Psoas muscle (tissue), 7 donors: ENCODE measurements at regions not wholly inside any gene's neighbourhood (a gene's known extent, or its start where the extent isn't known, plus 50 kb on each side); places are given as distances from the start of the nearest gene placed in this dataset.

Source experiments
- ATAC-seq, 4 donors: fragments of 200-7000 bp; cut with Tn5 transposase; one replicate each; pipeline ENCODE4 v1.9.1; 2020; ENCODE audit warnings: moderate library complexity in 3 of 4, mild to moderate bottlenecking in 2 of 4
- DNase-seq, 2 donors: peaks; one replicate each; pipeline ENCODE4 v3.0.0-alpha.2; 2020
- H3K27ac ChIP-seq: fragments of 200-600 bp; one replicate; pipeline ENCODE4 v1.8.0; 2022
- H3K27me3 ChIP-seq, 3 donors: fragments of 200-600 bp in 1 of 3; one replicate each; pipeline versions ENCODE4 v1.6.1 to v1.8.0; 2013 to 2022; ENCODE audit warnings: low read length in 2 of 3, mild to moderate bottlenecking in 2 of 3, moderate library complexity in 1 of 3; ENCODE audit not compliant: insufficient read depth in 3 of 3
- H3K36me3 ChIP-seq, 2 donors: fragments of 200-600 bp in 1 of 2; one replicate each; pipeline versions ENCODE4 v1.6.1 to v1.8.0; 2013 to 2022; ENCODE audit warnings: low read depth in 1 of 2, mild to moderate bottlenecking in 1 of 2, moderate library complexity in 1 of 2; ENCODE audit not compliant: insufficient read depth in 1 of 2
- H3K4me1 ChIP-seq: fragments of 200-600 bp; one replicate; pipeline ENCODE4 v1.8.0; 2022
- H3K4me3 ChIP-seq: fragments of 200-600 bp; one replicate; pipeline ENCODE4 v1.8.0; 2022; ENCODE audit warnings: mild to moderate bottlenecking
- H3K9me3 ChIP-seq: fragments of 200-600 bp; one replicate; pipeline ENCODE4 v1.8.0; 2022
- CTCF ChIP-seq: fragments of 200-600 bp; IDR thresholded peaks from one replicate; pipeline ENCODE4 v1.8.0; 2022; ENCODE audit warnings: antibody characterized with exemption
- WGBS, 3 donors: extraction: QIAGEN DNeasy Blood & Tissue Kit; methylation state at CpG; one replicate each; pipeline versions ENCODE4 v1.1.6 to v1.1.7; 2013; 5-methylcytosine and 5-hydroxymethylcytosine counted together
- intact Hi-C, 2 donors: fragments of 100-400 bp; cut with DNase I; formaldehyde crosslinking; loops; one replicate each; pipeline versions ENCODE4 v1.11.0 to v1.14.2; 2022
- donor health status: healthy with polysubstance abuse.
- donor health status: DM: no; HTN: no; CAD: no; lungs with moderate emphysema.
- donor health status: Bipolar disorder and iron deficiency.
- donor health status: healthy.
- donor health status: DM: yes; HTN: yes; CAD: no.
- donor health status: DM: no; HTN: no; CAD: no.
- donor health status: DM: yes; HTN: yes; CAD: no.

- no peaks in the 10 kb centered on the region for H3K9me3 ChIP-seq
- intact Hi-C loops = no loop called here
- H3K36me3 ChIP-seq = no peaks in the 10 kb centered on the region
- no peak overlapping the region for H3K4me3 ChIP-seq
- DNase-seq (no peak), ATAC-seq (no peak)
- no peak overlapping the region for H3K27ac ChIP-seq
- no peak for TF ChIP-seq CTCF
- peaks cover 0 to 32% (median 6%) of the 10 kb centered on the region in 3 donors for H3K27me3 ChIP-seq
- WGBS, 3 donors = 86 to 90% (median 88%) methylated on average over 5 of the region's 5 CpGs
- no peaks in the 10 kb centered on the region for H3K4me1 ChIP-seq
Measured at GRCh38 chr1:29832936-29833335, 596.6 kb downstream of the PTPRU start.

- Histone ChIP-seq H3K27me3 (peaks cover 0 to 35% (median 6%) of the 10 kb centered on the region in 3 donors), H3K4me3 (no peak overlapping the region), H3K4me1 (no peaks in the 10 kb centered on the region), H3K9me3 (no peaks in the 10 kb centered on the region), H3K36me3 (no peaks in the 10 kb centered on the region), H3K27ac (no peak overlapping the region)
- DNase-seq (no peak), ATAC-seq (no peak)
- WGBS, 3 donors = 57 to 65% (median 63%) methylated on average over 8 of the region's 8 CpGs
- intact Hi-C loops = no loop called here
- no peak for TF ChIP-seq CTCF
Measured at GRCh38 chr1:29832471-29832870, 596.1 kb downstream of the PTPRU start.

GRCh38 chr1:29831500-29832117, 595.3 kb downstream of the PTPRU start:
- Histone ChIP-seq H3K27ac (no peak overlapping the region), H3K36me3 (no peaks in the 10 kb centered on the region), H3K4me3 (no peak overlapping the region), H3K9me3 (no peaks in the 10 kb centered on the region), H3K4me1 (no peaks in the 10 kb centered on the region), H3K27me3 (peaks cover 0 to 38% (median 6%) of the 10 kb centered on the region in 3 donors)
- TF ChIP-seq CTCF = no peak
- ATAC-seq (no peak), DNase-seq (no peak)
- intact Hi-C loops = no loop called here
- WGBS, 3 donors = 60 to 74% (median 62%) methylated on average over 7 of the region's 7 CpGs

GRCh38 chr1:29830916-29831315, 594.6 kb downstream of the PTPRU start:
- whole genome bisulfite sequencing, 3 donors = 54 to 70% (median 60%) methylated on average over 7 of the region's 7 CpGs
- Histone ChIP-seq H3K36me3 (no peaks in the 10 kb centered on the region), H3K27me3 (peaks cover 0 to 39% (median 6%) of the 10 kb centered on the region in 3 donors), H3K4me1 (no peaks in the 10 kb centered on the region), H3K4me3 (no peak overlapping the region), H3K9me3 (no peaks in the 10 kb centered on the region), H3K27ac (no peak overlapping the region)
- ATAC-seq = no peak
- no peak for DNase-seq
- intact Hi-C loops = no loop called here
- TF ChIP-seq CTCF = no peak

- intact Hi-C loops = no loop called here
- WGBS, 3 donors = 41 to 43% (median 42%) methylated on average over 8 of the region's 8 CpGs
- H3K36me3 ChIP-seq = no peaks in the 10 kb centered on the region
- H3K4me3 ChIP-seq = no peak overlapping the region
- no peak for TF ChIP-seq CTCF
- DNase-seq = no peak
- peaks cover 0 to 39% (median 6%) of the 10 kb centered on the region in 3 donors for H3K27me3 ChIP-seq
- no peaks in the 10 kb centered on the region for H3K9me3 ChIP-seq
- H3K4me1 ChIP-seq = no peaks in the 10 kb centered on the region
- ATAC-seq = no peak
- H3K27ac ChIP-seq = no peak overlapping the region
Measured at GRCh38 chr1:29830383-29830782, 594.1 kb downstream of the PTPRU start.
